CD4-positive, alpha-beta T cell treated with Interleukin-1 beta for 1 hour (primary cell): ENCODE measurements at regions not wholly inside any gene's neighbourhood (a gene's known extent, or its start where the extent isn't known, plus 50 kb on each side); places are given as distances from the start of the nearest gene placed in this dataset.
"Not testable (repeated sequence)": the region's sequence is repeated elsewhere in the genome, so short reads cannot be mapped to it uniquely, and the experiment has no call there.

ENCODE experiments used
- DNase-seq, 2 donors: peaks; one replicate each; pipeline ENCODE4 v3.0.0-alpha.2; 2020 to 2022

- not testable (repeated sequence) for DNase-seq
Observed at GRCh38 chr9:138174954-138175353, 297.4 kb downstream of the CACNA1B start.

DNA sequence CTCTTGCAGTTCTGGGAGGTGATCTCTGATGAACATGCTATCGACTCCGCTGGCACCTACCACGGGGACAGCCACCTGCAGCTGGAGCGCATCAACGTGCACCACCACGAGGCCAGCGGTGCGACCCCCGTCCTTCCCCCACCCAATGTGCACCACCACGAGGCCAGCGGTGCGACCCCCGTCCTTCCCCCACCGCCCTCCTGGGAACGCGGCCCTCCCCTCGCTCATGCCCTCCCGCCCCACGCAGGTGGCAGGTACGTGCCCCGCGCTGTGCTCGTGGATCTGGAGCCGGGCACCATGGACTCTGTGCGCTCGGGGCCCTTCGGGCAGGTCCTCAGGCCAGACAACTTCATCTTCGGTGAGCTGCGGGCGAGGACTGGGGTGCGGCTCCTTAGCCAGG, 297.8 kb downstream of the CACNA1B start:
- not testable (repeated sequence) for DNase-seq

- not testable (repeated sequence) for DNase-seq
Observed at GRCh38 chr9:138177091-138177490, 299.5 kb downstream of the CACNA1B start.

- not testable (repeated sequence) for DNase-seq
Observed at GRCh38 chr9:138179003-138179402, 301.4 kb downstream of the CACNA1B start.

DNA sequence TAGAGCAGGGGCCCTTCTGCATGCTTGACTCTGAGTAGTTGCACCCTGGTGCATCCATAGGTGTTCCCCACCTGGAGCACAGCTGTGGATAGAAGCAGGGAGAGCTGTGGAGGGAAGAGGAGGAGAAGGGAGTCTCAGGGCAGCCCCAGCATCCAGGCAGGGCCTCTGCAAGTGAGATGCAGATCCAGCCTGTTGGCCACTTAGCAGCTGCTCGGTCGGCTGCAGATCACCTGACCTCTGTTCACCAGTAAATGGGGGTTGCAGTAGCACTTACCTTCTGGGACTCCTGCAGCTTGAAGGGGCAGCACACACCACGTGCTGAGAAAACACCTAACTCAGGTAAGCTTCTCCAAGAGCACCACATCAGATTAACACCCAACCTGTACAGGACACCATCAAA, 302.1 kb downstream of the CACNA1B start:
- not testable (repeated sequence) for DNase-seq

DNA sequence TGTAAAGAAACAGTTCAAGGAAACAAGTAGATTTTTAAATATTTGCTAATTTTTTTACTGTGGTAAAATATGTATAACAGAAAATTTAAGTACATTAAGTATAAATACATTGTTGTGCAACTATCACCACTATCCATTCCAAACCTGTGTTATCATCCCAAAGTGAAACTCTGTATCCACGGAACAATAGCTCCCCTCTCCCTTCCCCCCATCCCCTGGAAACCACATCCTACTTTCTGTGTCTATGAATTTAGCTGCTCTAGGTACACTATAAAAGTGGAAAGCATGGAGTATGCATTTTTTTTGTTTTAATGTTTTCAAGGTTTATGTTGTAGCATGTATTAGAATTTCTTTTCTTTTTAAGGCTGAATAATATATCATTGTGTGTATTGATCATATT, 304.4 kb downstream of the CACNA1B start:
- not testable (repeated sequence) for DNase-seq

GRCh38 chr9:138197156-138197555, 319.6 kb downstream of the CACNA1B start:
- DNase-seq = not testable (repeated sequence)

DNA sequence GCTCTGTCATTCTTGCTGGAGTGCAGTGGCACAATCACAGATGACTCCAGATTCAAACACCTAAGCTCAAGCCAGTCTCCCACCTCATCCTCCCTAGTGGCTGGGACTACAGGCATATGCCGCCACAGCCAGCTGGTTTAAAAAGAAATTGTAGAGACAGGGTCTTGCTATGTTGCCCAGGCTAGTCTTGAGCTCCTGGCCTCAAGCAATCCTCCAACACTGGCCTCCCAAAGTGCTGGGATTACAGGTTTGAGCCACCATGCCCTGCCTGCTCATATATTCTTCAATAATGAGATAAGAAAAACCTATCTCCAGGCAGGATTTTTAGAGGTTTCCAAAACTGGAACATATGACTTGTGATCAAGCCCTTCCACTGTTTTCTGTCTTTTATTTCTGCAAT, 321.4 kb downstream of the CACNA1B start:
- not testable (repeated sequence) for DNase-seq

GRCh38 chr9:138199917-138200316, 322.3 kb downstream of the CACNA1B start:
- not testable (repeated sequence) for DNase-seq

- DNase-seq = not testable (repeated sequence)
Observed at GRCh38 chr9:138200481-138201142, 323.0 kb downstream of the CACNA1B start.

- not testable (repeated sequence) for DNase-seq
Observed at GRCh38 chr9:138201167-138201889, 323.7 kb downstream of the CACNA1B start.

DNA sequence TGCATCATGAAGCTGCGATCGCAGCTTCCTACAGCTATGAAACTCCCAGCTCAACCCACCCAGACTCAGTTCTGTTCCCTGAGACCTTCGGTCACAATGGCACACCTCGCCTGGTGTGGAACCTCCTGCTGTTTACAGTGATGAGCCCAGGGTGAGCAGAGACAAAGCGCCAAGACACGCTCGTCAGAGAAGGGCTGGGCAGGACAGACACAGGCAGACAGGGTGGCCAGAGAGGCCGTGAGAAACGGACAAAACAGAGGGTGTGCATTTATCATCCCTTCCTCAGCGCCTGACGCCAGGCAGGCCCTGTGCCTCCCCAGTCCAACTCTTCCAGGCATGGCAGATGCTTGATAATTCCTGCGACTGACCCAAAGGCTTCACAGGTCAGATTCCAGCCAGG, 324.5 kb downstream of the CACNA1B start:
- not testable (repeated sequence) for DNase-seq

- DNase-seq = not testable (repeated sequence)
Observed at GRCh38 chr9:138203304-138203703, 325.7 kb downstream of the CACNA1B start.

DNA sequence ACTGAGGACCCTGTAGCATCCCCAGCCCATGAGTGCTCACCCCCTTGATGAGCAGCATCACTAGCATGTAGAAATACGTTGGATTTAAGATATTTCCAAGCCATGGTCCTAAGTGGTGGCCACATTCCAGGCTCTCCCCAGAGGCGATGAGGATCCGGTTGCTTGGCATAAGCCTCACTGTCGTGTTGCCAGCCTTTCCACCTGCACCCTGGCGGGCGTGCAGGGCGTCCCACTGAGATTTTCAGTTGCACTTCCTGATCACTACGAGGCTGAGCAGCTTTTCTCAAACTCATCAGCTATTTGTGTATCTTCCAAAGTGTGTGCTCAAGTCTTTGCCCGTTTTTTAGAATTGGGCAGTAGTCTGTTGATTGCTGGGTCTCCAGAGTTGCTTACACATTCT, 326.3 kb downstream of the CACNA1B start:
- not testable (repeated sequence) for DNase-seq

DNA sequence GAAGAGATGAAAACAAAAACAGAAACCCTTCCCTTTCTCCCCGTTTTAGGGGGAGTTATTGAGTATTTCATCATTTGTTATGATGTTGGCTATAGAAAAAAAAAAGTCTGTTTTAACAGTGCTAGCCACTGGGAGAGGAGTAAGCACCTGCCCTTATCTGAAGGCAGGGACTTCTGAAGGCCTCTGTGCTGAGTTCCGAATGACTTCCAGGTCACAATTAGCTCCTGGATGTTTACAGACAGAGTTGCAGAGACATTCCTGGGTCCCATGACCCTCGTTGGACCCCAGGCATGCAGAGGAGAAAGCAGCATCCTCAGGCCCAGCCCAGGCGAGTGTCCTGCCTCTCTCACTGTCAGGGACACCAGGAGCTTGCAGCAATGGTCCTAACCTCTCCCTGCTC, 328.5 kb downstream of the CACNA1B start:
- not testable (repeated sequence) for DNase-seq

- DNase-seq = not testable (repeated sequence)
Observed at GRCh38 chr9:138207300-138208179, 330.0 kb downstream of the CACNA1B start.

DNA sequence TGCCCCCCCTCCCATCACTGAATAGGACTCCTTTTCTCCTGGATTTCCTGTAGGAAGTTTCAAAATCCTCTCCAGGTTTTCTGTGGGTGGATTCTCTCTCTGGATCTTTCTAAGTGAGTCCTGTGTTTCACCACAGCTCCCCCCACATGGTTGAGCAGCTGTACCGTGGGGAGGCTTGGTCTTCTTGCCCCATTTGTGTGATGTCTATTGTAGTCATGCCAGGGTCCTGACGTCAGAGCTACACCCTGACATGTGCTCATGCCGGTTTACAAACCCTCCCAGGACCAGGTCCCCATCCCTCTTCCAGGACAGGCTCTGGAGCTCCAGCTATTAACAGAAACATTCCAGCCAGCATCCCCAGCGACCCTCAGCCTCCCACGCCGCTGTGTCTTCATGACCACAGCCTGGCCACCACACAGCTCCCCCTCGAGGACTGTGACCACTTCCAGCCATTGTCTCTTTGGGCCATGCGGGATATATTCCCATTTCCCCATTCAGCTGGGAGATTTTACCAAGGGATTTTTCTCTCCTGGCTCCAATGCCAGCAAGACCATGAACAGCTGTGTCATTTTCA, 331.6 kb downstream of the CACNA1B start:
- DNase-seq = not testable (repeated sequence)

DNA sequence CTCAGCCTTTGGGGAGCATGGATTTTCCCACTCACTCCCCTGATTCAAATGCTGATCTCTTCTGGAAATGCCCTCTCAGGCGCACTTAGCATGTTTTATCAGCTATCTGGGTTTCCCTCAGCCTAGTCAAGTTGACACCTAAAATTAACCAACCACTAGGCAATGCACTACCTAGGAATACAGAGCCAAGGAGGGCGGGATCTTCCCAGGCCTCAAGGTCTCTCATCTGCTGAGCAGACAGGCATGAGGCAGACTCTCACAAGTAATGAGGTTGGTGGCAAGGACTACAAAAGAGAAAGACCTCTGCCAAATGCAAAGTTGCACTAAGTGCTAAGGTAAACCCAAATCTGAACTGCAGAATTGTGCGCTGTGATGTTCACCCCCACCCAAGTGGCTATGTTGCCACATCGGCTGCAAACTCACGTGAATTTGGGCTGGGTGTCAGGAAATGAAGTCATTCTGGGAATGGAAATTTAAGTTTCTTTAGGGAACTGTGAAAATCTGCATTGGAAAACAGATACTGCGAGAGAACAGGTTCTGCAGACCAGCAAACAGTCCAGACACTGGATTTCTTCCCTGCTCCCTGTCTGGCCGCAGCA, 332.9 kb downstream of the CACNA1B start:
- not testable (repeated sequence) for DNase-seq

DNA sequence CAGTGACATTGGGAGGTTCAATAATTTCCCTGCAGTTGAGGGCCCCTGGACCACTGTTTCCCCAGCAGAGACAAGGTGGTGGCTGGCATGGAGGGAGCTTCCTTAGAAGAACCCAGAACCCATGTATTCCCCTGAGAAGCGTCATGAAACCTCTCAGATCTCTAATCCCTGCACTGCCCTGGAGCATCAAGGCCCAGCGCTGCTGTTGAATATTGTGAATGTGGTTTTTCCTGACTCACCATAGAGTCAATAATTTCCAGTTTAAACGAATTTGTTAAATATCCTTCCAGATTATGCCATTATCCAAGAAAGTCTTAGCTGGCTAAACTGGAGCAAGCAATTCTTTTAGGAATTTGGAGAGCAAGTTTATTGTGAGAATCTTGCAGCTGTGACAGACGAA, 333.5 kb downstream of the CACNA1B start:
- DNase-seq = not testable (repeated sequence)

DNA sequence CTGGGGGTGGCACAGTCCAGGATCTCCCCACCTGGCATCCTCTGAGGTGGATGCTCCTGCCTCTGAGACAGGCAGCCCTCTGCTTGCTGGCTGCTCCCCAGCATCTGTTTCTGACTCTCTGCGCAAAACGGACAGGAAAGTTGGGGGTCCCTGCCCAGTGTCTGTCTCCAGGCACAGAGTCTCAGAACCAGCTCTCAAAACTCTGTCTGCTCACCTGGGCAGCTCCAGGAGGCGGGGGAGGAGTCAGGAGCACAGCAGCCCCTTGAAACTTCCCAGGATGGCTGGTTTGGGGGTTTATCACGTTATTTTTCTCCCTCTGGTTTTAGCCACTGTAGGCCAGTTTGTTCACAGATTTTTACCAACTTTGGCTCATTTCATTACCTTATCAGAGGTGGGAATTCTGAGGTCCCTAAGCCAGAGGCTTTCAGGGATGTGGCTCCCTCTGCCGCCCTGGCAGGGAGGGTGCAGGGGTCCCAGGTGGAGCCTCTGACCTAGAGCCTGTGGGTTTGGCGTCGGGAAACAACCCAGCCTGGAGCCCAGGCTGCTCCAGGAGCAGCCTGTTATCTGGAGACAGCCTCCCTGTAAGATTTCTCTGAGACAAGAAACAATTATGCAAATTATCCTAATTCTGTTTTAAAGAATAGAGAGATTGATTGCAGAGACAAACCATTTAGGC, 334.1 kb downstream of the CACNA1B start:
- DNase-seq = not testable (repeated sequence)

DNA sequence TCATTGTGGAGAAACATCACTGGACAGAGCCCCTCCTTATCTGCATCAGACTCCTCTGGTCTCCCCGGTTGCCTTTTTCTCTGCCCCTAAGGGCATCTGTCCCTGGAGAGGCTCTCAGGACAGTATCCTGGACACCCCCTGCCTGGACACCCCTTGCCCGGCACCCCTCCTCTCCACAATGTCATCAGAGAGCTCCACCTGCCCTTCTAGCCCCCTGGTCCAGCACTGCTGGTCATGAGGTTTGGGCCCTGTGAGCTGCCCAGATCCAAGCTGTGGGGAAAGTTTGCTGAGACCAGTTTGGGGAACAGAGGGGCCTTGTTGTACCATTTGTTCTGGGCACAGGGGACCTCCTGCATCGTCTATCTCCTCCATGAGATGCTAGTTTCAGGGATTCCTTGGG, 335.2 kb downstream of the CACNA1B start:
- DNase-seq = not testable (repeated sequence)

- DNase-seq = peak in 1 of 2 donors; percentile 45
Observed at GRCh38 chr9:138213748-138214147, 336.2 kb downstream of the CACNA1B start.
